Upper lobe of right lung (tissue), 1 donor: ENCODE measurements at regions not wholly inside any gene's neighbourhood (a gene's known extent, or its start where the extent isn't known, plus 50 kb on each side); places are given as distances from the start of the nearest gene placed in this dataset.

Source experiments
- ATAC-seq: fragments of 200-7000 bp; cut with Tn5 transposase; one replicate; pipeline ENCODE4 v1.9.1; 2020; ENCODE audit warnings: mild to moderate bottlenecking, moderate library complexity
- DNase-seq: peaks from one replicate; pipeline ENCODE4 v3.0.0-alpha.2; 2020
- H3K27ac ChIP-seq: fragments of 200-600 bp; one replicate; pipeline ENCODE4 v1.8.0; 2022
- H3K27me3 ChIP-seq: fragments of 200-600 bp; one replicate; pipeline ENCODE4 v1.8.0; 2022; ENCODE audit warnings: mild to moderate bottlenecking
- H3K36me3 ChIP-seq: fragments of 200-600 bp; one replicate; pipeline ENCODE4 v1.8.0; 2022
- H3K4me1 ChIP-seq: fragments of 200-600 bp; one replicate; pipeline ENCODE4 v1.8.0; 2022
- H3K4me3 ChIP-seq: fragments of 200-600 bp; one replicate; pipeline ENCODE4 v1.8.0; 2022; ENCODE audit warnings: mild to moderate bottlenecking
- H3K9me3 ChIP-seq: fragments of 200-600 bp; one replicate; pipeline ENCODE4 v1.8.0; 2022
- intact Hi-C: fragments of 100-400 bp; cut with DNase I; formaldehyde crosslinking; loops from one replicate; pipeline ENCODE4 v1.11.0; 2022
- TF ChIP-seq, protein P1 (sequence below): fragments of 200-600 bp; IDR thresholded peaks from one replicate; pipeline ENCODE4 v1.8.0; 2022; ENCODE audit warnings: antibody characterized with exemption
- donor health status: DM: no; HTN: yes; CAD: no; lungs with severe emphysema.

GRCh38 chr2:238699307-238700116, 148.4 kb upstream of the TWIST2 start:
- DNase-seq: no peak
- no peak for ATAC-seq

DNA sequence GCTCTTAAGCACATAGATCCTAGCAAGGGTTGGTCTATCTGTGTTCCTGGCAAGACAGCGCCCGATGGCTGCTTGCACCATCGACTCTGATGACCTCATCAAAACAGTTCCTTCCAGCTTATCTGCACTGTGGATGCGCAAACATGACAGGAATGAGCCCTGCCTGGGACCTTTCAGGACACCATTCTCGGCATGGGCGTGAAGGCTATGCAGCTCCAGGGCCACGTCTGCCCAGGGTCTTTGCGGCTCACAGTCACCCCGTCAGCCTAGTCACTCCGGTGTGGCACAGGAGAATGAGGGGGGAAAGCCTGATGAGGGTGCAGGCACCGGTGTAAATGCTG, 147.8 kb upstream of the TWIST2 start:
- intact Hi-C loops: no loop called here
- ATAC-seq: peak; percentile 85
- H3K27me3 ChIP-seq: no peaks in the 10 kb centered on the region
- TF ChIP-seq, protein P1, sequence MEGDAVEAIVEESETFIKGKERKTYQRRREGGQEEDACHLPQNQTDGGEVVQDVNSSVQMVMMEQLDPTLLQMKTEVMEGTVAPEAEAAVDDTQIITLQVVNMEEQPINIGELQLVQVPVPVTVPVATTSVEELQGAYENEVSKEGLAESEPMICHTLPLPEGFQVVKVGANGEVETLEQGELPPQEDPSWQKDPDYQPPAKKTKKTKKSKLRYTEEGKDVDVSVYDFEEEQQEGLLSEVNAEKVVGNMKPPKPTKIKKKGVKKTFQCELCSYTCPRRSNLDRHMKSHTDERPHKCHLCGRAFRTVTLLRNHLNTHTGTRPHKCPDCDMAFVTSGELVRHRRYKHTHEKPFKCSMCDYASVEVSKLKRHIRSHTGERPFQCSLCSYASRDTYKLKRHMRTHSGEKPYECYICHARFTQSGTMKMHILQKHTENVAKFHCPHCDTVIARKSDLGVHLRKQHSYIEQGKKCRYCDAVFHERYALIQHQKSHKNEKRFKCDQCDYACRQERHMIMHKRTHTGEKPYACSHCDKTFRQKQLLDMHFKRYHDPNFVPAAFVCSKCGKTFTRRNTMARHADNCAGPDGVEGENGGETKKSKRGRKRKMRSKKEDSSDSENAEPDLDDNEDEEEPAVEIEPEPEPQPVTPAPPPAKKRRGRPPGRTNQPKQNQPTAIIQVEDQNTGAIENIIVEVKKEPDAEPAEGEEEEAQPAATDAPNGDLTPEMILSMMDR: no peak
- DNase-seq: peak; percentile 81
- H3K27ac ChIP-seq: peak overlapping the region; percentile 81
- no peaks in the 10 kb centered on the region for H3K9me3 ChIP-seq
- no peaks in the 10 kb centered on the region for H3K36me3 ChIP-seq
- no peak overlapping the region for H3K4me3 ChIP-seq
- H3K4me1 ChIP-seq: peaks cover 16% of the 10 kb centered on the region

More at GRCh38 chr2:238699307-238700116, 148.4 kb upstream of the TWIST2 start:
- H3K9me3 ChIP-seq: no peaks in the 10 kb centered on the region
- peaks cover 16% of the 10 kb centered on the region for H3K4me1 ChIP-seq
- TF ChIP-seq, protein P1: no peak
- no peak overlapping the region for H3K4me3 ChIP-seq
- H3K36me3 ChIP-seq: no peaks in the 10 kb centered on the region
- intact Hi-C loops: no loop called here
- peak overlapping the region; percentile 76 for H3K27ac ChIP-seq
- H3K27me3 ChIP-seq: no peaks in the 10 kb centered on the region

DNA sequence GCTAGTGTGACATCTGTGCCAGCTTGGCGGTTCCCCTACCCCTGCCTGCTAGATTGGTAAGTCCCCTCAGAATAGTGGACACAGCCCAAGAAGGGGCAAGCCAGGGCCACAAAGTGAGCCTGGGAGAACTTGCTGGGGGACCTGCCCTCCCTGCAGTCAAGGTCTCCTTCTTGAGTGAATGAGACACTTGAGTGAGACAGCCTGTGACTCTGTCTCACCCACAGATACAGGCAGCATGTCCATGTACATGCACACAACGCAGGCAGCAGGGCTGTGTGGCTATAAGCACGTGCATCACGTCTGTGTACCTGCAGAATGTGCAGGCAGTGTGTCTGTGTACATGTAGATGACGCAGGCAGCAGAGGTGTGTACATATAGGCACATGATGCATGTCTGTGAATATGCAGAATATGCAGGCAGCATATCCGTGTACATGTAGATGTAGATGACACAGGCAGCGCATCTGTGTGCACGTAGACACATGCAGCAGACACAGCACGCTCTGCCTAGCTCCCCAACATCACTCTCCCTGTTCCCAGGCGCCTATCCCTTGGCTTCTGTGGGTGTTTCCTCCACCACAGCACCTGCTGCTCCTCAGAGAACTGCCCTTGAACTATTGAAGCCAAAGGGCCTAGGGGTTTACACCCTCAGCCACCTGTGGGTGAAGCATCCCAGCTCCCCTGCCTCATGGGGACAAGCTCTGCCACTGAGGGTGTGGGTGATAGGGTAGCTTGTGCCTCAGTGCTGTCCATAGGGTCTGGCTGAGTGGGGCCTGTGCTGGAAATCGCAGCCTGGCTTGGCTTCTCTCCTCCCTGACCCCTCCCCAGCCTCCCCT, 147.2 kb upstream of the TWIST2 start:
- Histone ChIP-seq H3K27me3 (no peaks in the 10 kb centered on the region), H3K4me3 (no peak overlapping the region), H3K4me1 (peaks cover 16% of the 10 kb centered on the region), H3K36me3 (no peaks in the 10 kb centered on the region), H3K9me3 (no peaks in the 10 kb centered on the region), H3K27ac (peak overlapping the region; percentile 81)
- no peak for DNase-seq
- ATAC-seq: peak; percentile 23
- intact Hi-C loops: no loop called here
- TF ChIP-seq, protein P1: no peak

GRCh38 chr2:238701341-238702206, 146.3 kb upstream of the TWIST2 start:
- H3K4me3 ChIP-seq: no peak overlapping the region
- H3K36me3 ChIP-seq: no peaks in the 10 kb centered on the region
- intact Hi-C loops: no loop called here
- H3K9me3 ChIP-seq: no peaks in the 10 kb centered on the region
- H3K27me3 ChIP-seq: no peaks in the 10 kb centered on the region
- H3K27ac ChIP-seq: peak overlapping the region; percentile 81
- H3K4me1 ChIP-seq: peaks cover 16% of the 10 kb centered on the region
- TF ChIP-seq, protein P1: no peak
- DNase-seq (no peak), ATAC-seq (no peak)

DNA sequence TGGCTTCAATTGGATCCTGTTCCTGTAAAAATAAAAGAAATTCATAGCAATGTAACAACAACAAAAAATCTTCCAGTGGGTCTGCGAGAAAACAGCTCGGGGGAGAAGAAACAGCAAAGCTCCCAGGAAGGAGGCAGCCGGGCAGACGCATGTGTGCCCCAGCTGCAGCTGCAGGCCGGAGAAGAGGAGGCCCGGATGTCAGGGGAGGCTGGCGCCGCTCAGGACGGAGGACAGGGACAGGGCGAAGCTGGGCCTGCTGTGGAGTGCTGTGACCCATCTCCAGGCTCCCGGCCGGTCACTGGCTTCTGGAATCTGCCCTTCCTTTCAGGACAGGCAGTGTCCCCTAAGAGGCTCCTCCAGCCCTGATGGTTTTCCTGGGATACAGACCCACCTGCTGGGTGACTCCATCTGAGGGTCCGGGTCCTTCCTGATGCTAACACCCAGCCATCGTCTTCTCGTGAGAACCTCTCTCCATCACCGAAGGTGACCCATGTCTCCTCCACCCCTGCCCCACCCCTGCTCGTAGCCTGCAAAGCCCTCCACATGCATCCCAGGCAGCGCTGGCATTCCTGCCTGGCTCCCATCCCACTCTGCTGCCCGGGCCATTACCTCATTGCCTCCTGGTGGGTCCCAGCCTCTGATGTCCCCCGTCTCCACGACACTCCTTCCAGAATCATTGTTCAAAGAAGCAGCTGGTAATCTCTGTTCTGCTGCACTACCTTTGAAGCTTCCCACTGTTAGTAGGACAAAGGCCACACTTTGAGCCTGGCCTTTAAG, 145.4 kb upstream of the TWIST2 start:
- Histone ChIP-seq H3K27ac (no peak overlapping the region), H3K4me3 (no peak overlapping the region), H3K9me3 (no peaks in the 10 kb centered on the region), H3K27me3 (no peaks in the 10 kb centered on the region), H3K36me3 (no peaks in the 10 kb centered on the region), H3K4me1 (peaks cover 16% of the 10 kb centered on the region)
- no peak for ATAC-seq
- no peak for DNase-seq
- intact Hi-C loops: no loop called here
- TF ChIP-seq, protein P1: no peak
